HG03159 (cell line): ENCODE measurements at regions not wholly inside any gene's neighbourhood (a gene's known extent, or its start where the extent isn't known, plus 50 kb on each side); places are given as distances from the start of the nearest gene placed in this dataset.
"Not testable (repeated sequence)": the region's sequence is repeated elsewhere in the genome, so short reads cannot be mapped to it uniquely, and the experiment has no call there.

ENCODE experiments used
- ATAC-seq: cut with Tn5 transposase; IDR thresholded peaks from one replicate; pipeline ENCODE4 v1.9.1; 2021; ENCODE audit warnings: mild to moderate bottlenecking, moderate library complexity; ENCODE audit not compliant: unreplicated experiment

DNA sequence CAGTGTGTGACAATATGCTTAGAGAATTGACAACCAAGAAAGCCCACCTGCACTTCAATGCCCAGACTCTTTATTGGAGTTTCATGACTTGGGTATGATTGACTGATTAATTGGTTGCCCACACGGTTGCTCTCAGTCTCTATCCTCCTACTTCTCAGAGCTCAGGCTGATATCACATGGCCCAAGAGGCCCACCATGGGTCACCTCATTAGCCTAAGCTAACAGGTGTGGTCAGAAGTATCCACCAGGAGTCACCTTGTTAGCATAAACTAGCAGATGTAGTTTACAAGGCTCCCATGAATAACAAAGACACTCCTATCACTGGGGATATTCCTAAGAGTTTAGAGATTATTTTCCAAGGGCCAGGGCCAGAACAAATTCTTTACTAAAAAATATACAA is 120.2 kb upstream of the MBNL1 start:
- ATAC-seq, result no peak

DNA sequence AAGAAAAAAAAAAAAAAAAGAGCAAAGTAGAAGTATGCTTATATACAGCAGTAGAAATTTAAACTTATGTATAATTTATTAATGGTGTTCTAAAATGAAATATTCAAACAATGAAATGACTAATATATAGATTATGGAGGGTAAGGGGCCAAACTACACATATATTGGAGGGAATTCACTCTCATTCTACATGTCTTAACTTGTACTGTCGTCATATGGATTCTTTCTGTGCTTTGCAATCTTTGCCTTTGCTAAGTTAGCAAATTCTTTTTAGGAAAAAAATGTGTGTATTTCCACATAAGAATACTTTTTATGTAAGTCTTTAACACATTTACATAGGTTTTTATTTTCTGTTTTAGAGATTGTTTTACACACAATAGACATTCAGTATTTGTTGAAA is 118.9 kb upstream of the MBNL1 start:
- no peak for ATAC-seq

DNA sequence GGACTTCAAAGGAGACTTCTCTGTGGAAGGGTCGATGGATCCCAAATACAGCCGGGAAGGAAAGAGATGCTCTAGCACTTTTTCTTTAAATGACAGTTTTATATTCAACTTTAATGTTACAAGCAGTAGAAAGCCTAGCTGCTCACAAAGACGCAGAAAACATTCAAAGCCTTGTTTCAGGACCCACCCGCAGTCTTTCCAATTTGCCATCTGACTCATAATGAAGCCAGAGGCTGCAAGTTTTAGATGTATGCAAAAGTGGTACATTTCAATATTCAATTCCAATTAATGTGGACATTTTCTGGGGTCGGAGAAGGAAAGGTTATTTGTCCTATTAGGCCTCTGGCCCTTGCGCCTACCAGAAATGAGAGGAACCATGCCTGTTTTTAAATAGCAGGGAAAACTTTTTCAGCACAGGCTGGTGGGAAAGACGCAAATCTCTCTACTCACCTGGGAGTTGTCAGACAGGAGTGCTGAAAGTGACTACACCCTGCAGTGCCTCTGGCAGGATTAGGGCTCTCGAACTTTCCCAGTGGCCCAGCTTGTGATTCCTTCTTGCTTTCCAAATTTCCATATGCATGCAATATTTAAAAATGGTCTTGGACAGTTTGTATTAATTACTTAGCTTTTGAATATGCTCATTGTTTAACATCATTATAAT is 117.4 kb upstream of the MBNL1 start:
- no peak for ATAC-seq

DNA sequence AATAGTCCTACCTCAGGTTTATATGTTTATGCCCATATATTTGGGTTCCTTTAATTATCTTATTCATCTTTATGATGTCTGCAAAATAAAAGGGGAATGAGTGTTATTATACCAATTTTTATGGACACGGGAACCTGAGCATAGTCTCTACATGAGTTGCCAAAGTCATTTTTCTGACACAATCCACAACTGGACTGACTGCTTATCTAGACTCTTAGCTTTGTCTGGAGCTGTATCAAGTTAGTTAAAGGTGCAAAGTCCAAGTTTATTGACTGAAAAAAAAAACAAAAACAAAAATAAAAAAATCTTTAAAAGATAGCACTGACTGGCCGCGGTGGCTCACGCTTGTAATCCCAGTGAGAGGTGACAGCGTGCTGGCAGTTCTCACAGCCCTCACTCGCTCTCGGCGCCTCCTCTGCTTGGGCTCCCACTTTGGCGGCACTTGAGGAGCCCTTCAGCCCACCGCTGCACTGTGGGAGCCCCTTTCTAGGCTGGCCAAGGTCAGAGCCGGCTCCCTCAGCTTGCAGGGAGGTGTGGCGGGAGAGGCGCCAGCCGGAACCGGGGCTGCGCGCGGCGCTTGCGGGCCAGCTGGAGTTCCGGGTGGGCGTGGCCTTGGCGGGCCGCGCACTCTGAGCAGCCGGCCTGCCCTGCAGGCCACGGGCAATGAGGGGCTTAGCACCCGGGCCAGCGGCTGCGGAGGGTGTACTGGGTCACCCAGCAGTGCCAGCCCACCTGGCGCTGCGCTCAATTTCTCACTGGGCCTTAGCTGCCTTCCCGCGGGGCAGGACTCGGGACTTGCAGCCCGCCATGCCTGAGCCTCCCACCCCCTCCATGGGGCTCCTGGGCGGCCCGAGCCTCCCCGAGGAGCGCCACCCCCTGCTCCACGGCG is 116.6 kb upstream of the MBNL1 start:
- ATAC-seq, result not testable (repeated sequence)

DNA sequence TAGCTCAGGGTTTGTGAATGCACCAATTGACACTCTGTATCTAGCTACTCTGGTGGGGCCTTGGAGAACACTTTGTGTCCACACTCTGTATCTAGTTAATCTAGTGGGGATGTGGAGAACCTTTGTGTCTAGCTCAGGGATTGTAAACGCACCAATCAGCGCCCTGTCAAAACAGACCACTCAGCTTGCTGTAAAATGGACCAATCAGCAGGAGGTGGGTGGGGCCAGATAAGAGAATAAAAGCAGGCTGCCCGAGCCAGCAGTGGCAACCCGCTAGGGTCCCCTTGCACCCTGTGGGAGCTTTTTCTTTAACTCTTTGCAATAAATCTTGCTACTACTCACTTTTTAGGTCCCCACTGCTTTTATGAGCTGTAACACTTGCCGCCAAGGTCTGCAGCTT is 115.6 kb upstream of the MBNL1 start:
- not testable (repeated sequence) for ATAC-seq

DNA sequence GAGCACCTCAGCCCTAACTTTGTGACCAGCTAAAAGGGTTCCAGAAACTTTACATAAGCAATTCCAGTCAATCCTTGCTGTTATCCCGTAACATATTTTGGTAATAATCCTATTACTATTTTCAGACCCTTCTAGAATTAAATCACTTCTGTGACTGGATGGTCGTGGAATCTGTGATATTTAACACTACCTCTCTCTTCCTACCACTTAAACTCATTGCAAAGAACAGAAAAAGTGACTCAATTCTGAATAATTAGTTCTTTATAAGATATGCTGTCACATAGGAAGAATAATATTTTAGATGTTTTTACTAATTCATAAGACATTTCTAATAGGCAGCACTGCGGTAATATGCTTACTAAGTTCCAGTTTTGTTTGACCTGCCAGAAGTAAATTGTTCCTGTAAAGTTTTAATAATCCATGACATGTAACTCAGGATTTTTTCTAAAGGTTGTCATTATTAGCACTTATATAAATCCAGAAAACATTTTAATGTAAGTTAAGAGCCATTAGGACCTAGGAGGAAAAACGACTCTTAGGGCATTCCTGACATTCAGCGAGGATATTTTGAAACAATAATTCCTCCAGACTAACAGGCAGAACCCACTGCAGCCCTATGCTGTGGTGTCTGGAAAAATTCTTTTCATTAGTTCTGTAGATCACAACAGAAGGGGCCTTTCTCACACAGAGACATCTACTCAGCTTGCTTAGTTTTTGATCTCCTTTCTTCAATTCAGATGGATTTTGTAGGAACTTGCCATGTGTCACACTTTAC is 113.3 kb upstream of the MBNL1 start:
- ATAC-seq, result no peak

DNA sequence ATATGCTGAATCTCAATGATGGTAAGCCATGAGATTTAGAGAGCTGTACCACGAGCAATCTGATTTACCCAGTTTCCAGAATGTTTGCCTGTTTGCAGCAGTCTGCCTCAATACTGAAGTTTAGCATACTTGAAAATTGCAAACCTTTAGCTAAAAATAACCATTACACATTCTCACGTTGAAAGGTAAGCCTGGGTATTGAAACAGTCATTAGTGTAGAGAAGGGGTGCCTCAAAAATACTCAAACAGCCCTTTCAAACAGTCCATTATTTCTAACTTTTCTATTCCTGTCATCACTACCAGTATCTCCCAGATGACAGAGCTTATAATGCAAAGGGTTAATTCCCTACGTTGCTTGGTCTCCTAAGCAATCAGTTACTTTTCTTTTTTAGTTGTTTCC is 111.8 kb upstream of the MBNL1 start:
- no peak for ATAC-seq

DNA sequence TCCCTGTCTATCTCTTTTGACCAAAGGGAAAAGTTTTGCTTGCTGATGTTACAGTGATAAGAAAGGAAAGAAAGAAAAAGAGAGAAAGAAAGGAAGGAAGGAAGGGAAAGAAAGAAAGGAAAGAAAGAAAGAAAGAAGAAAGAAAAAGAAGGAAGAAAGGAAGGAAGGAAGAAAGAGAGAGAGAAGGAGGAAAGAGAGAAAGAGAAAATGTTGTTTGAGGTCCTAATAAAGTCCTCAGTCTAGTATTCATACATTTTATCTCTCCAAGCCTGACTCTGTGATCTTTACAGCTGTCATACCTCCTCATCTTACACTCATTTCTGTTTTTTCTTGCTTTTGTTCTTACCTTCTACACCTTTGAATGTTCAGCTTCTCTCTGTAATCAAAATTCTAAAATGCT is 111.4 kb upstream of the MBNL1 start:
- ATAC-seq, result no peak

DNA sequence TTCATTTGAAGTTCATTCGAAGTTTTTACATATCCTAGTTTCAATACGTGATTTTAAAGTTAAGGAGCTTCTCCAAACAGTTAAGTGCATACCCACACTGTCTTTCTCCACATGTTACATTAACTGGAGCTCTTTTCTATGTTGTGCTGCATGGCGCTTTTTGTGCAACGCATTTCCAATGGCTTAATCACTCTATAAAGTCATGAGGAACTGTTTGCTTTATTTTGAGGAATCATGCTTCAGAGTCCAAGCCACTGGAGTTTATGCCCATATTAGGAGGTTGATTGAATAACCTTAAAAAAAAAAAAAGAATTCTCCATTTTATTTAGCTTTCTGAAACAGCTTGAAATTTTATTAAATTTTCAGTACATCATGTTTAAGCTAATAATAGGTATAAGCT is 109.4 kb upstream of the MBNL1 start:
- ATAC-seq, result no peak

DNA sequence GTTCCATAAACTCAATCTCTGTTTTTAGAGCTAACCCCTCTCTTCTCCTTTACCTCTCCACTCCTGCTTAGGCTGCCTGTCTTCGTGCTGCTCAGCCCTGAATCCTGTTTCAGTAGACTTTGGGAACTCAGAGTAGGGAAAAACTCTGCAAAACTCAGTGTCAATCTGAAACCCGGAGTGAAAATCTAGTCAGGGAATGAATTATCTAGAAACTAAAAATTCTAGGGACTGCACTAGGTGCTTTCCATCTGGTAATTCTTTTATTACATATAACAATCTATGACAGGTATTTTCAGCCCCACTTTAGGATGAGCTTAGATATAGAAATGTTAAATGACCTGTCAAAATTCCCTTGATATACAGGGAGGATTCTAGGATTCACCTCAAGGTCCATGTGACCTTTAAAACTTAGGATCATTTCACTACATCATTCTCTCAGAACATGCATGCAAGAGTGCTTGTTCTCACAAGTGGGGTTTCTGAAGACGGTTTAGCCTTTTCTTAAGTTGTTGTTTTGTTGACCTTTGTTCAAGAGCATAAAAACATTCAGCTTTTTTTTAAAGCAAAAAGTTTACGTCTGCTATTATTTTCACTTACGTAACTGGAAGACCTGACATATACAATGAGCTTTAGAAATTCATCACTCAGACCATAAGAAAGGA is 108.2 kb upstream of the MBNL1 start:
- no peak for ATAC-seq

DNA sequence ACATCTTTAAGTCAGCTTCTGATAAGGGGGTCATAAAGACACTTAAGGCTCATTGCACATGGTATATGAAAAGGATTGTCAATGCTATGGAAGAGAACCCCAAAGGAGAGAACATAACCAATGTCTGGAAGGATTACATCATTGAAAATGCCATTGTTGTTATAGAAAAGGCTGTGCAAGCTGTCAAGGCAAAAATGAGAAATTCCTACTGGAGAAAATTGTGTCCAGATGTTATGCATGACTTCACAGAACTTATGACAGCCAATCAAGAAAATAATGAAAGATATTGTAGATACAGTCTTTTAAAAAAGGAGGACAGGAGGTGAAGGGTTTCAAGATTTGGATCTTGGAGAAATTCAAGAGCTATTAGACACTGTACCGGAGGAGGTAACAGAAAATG is 96.3 kb upstream of the MBNL1 start:
- no peak for ATAC-seq

DNA sequence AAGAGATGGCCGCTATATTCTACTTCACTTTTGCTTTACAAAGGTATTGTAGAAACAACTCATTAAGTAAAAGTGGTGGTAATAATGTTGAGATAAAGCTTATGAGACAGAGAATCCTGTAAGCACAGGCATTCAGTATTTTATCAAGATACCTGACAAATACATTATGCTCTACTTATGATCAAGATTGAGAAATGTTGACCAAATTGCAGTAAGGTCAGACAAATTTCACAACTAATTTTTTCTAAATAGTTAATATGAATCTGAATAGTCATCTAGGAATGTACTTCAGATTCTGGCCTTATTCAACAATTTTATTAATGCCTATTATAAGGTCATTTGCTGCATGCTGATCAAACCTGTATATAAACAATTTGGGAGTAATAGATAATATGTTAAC is 95.1 kb upstream of the MBNL1 start:
- no peak for ATAC-seq

DNA sequence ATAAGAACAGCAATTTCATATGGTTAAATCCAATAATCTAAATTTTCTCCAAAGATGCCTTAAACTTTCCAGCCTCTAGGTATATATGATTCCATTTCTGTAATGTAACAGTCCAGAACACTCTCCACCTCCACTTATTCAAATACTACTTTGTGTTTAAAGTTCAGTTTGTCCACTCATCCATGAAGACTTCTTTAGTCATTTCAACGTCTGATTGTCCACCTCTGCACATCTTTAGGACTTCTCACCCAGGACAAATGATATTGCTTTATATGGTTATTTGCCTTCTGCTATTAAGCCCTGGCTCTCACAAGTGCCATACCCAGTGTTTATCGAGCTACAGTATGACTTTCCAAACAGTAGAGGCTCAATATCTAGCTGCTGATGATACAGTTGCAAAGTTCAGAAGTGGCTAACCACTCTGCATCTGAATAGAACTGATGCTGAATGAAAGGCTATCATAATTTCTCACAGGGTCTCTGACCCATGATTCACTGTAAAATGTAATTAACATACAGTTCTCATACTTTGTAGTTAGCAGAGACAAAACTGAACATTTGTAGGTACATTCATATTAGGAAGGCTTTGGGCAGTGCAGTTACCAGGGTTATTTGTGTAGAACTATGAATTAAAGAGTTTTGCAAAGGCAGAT is 93.7 kb upstream of the MBNL1 start:
- ATAC-seq, result no peak

DNA sequence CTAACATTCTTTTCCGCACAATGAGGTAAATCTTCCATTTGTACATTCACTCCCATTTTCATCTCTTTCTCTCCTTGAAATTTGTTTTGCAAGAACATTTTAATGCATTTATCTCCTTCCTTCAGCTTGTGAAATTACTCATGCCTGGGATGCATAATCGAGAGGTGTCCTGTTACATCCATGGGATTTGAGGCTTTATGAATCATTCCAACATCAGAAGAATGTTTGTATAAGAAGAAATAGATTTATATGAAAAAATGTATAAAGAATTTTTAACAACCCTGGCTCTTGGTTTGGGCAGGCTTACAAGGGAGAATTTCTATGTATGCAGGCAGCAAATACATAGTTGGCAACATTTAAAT is 93.2 kb upstream of the MBNL1 start:
- ATAC-seq, result no peak

DNA sequence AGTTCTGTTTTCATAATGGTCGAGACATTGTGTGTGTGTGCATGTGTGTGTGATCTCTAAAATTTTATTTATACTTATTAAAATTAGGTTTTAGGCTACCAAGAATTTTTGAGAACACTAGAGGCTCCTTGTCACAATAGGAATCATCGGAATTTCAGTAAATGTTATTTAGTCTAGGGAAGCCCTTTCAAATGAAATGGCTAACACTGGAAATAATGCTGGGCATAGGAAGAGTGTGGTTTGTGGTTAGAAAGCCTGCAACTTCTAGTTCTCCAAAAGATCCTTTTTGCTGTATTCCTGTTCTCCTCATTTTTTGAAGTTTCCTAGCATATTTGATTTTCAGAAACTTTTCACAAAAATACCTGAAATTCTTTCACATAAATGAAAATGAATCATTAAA is 92.5 kb upstream of the MBNL1 start:
- no peak for ATAC-seq

DNA sequence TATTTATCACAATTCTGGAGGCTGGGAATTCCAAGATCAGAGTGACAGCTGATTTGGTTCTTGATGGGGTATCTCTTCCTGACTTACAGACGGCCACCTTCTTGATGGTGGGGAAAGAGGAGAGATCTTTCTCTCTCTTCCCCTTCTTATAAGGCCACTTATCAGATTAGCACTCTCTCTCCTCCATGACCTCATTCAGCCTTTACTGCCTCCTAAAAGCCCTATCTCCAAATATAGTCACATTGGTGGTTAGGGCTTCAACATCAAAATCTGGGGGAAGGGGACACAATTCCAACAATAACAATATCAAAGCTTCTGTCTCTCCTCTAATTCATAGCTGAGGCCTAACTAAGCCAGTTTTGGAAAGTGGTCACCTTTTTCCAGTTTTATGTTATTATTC is 91.7 kb upstream of the MBNL1 start:
- ATAC-seq, result no peak

DNA sequence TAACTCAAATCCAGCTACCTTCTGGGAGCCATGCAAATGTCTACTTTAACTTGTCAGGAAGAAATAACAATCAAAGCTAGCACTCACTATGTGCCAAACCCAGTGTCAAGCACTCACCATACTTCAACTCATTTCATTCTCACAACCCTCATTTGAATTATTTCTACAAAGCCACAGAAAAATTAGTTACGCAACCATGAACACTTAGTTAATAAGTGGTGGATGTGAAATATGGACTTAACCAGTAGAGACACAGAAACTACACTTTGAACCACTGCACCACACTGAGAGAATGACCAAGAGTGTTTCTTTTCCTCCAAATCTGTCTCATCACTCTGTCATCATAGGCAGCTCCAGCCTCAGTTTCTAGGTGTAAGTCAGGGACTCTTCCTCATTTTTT is 91.0 kb upstream of the MBNL1 start:
- ATAC-seq, result peak; percentile 97

DNA sequence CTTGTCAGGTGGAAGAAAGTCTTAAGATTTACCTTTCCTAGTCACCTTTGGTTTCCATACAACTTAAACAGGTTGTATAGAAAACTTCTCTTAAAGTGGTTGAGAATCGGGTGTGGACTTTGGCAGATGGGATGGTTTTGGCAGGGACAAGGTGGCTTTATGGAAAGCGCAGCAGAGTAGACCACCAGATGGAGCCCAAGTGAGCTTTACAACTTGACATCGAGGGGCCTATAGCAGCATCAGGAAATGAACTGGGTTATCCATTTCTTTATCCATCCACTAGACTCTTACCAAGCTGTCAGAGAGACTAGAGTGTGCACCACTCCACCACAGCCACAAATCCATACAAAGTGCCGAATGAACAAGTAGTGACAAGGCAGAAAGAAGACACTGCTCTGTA is 85.3 kb upstream of the MBNL1 start:
- ATAC-seq, result peak; percentile 73

DNA sequence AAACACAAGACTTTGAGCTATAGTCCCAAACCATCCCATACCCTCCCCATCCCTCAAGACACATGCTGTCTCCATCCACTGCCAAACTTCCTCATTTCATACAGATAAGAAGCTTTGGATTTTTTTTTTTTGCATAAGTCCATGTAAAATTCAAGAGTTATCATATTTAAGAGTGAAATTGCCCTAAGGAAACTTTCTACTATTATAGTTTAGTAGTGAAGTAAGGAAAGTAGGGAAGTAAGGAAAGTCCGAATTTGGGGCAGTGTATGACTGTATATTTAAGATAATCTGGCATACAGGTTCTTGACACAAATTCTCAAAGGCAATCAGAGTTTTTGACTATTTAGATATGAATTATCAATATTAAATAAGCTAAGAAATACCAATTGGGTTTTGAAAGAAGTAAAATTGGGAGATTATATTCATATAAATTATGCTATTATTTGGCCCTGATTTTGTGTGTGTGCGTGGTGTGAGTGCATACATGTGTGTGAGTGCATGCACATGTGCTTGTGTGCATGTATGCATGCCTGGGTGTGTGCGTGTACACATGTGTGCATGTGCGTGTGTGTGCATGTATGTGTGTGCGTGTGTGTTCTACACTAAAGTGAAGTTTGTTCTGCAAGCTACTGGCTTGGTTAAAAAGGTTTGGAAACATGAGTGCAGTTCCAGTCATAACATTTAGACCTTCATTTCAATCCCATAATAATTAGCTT is 83.6 kb upstream of the MBNL1 start:
- no peak for ATAC-seq
